Nucleus accumbens (tissue), 56 donors: ENCODE measurements at regions not wholly inside any gene's neighbourhood (a gene's known extent, or its start where the extent isn't known, plus 50 kb on each side); places are given as distances from the start of the nearest gene placed in this dataset.

Source experiments
- DNase-seq, 56 donors: peaks; one replicate each; lab custom pipeline; 2025; lab: John Stamatoyannopoulos, UW

- DNase-seq, result no peak
Measured at GRCh38 chr10:62453274-62453673, 79.1 kb downstream of the ZNF365 start.

DNA sequence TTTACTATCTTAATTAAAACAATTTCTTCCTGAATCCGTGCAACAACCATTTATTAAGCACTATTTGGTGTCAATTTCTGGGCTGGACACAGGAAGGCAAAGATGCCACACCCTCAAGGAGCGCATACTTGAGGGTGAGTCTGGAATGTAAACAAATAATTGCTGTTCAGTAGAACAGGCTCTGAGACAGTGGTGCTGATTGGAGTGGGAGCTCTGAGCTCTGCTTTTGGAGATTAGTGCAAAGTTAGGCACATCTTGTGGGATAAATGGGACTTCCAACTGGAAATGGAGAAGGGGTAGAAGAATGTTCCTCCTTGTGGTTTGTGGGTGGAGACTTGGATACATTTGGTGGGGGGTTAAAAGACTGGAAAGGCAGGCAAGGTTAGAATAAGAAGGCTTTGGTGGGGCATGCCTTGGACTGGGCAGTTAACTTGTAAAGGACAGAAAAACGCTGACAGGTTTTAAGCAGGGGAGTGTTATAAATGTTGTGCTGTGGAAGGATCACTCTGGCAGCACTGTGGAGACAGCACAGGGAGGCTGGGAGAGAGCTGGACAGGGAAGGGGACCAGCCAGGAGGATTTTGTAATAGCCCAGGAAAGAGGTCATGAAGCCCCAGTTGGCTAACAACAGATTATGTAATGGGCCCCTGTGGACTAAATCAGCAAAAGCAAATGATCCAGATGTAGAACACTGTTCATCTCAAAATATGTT, 80.7 kb downstream of the ZNF365 start:
- DNase-seq, result no peak

DNA sequence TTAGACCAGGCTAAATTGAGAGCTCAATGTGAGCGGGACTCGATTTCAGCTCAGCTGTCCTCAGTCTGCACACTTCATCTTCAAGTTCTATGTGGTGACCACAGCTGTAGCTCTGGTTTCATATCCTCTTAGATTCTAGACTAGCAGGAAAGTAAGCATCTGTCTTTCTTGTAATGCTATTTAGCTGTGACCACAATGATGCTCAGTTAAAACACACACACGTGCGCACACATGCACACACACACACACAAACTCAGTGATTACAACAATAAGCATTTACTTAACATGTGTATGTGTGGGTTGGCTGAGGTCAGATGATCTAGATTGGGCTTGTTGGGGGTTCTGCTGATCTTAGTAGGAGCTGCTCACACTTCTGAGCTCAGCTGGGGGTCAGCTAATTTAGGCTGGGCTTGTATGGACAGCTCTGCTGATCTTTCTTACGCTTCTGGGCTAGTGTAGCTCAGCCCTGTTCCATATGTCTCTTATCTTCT, 82.5 kb downstream of the ZNF365 start:
- no peak for DNase-seq

DNA sequence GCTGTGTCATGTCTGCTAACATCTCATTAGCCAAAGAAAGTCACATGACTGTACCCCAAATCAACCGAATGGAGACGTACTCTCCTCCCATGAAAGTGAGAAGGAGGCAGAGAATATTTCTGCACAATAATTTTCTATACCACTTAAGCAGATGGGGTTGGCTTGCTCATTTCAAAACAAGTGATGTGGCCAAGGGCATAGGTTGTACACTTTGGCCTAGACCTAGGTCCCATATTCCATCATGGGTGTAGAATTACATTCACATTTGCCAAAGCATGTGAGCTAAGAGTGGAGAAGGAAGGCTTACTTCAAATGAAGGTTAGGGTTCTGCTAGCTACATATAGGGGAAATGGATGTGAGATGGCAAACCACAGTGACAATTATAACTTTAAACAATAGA, 83.0 kb downstream of the ZNF365 start:
- DNase-seq, result no peak

GRCh38 chr10:62457598-62457997, 83.4 kb downstream of the ZNF365 start:
- no peak for DNase-seq

DNA sequence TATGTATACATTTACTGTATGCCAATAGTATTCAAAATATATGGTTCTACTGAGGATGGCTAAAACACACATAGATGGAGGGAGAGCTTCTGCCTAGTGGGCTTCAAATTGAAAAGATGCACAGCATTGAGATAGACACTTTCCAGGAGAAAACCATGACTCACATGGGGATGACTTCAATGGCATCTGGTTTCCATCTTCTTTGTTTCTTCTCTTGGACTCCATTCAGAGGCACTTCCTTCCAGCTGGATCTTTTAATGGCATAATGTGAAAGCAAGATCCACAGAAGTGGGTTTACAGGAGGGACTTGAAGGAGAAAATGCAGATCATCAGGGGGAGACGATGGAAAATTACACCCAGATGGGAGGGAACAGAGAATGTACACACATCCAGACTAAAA, 84.9 kb downstream of the ZNF365 start:
- no peak for DNase-seq

DNA sequence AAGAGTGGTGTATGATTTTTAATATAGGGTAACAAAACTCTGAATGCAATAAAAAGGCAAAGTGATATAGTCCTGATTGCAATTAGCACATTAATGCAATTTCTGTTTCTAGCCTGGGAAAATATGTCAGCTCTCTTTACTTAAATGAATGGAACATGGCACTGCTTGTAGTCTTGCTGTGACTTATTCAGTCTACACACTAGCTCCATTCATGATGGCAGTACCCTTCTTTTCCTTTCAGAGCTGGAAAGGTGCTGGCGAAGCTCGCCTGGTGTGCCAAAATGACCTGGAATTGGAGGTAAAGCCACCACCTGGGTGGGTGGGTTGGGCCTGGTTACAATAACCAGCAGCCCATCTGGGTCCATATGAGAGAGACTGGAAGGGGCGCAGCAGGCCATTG, 85.3 kb downstream of the ZNF365 start:
- DNase-seq, result no peak

GRCh38 chr10:62460393-62460792, 86.2 kb downstream of the ZNF365 start:
- DNase-seq, result no peak

- no peak for DNase-seq
Measured at GRCh38 chr10:62461120-62461519, 87.0 kb downstream of the ZNF365 start.

DNA sequence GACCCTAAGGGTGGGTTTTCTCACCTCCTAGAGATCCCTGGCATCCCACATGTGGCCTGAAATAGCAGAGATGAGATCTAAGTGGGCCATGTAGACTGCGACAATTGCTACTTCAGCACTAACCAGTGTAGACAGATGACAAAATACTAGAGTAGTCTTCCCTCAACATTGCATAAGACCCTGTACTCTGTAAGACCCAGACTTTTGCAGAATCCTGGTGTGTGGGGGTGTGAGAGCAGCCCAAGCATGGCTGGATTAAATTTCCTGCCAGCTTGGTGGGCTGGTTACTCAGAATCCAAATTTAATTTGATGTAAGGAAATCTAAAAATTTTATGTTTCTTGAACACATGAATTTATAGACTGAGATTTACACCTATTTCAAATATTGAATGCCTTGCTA, 88.3 kb downstream of the ZNF365 start:
- no peak for DNase-seq

DNA sequence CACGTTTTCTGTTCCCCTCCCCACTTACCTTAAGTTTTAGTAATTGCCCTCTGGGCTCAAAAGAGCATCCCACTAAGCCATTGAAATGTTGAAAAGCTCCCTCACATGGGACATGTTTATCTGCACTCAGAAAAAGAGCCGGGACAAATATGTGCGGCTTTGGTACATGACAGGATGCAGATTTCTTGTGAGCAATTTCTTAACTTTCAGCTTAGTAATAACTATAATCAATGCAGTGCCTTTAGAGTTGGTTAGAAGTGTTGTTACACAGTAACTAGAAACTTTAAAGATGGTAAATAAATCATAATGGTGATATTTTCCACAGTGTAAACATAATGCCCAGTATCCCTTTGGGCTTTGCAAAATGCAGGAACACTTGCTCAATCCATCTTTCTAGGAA, 89.2 kb downstream of the ZNF365 start:
- no peak for DNase-seq

DNA sequence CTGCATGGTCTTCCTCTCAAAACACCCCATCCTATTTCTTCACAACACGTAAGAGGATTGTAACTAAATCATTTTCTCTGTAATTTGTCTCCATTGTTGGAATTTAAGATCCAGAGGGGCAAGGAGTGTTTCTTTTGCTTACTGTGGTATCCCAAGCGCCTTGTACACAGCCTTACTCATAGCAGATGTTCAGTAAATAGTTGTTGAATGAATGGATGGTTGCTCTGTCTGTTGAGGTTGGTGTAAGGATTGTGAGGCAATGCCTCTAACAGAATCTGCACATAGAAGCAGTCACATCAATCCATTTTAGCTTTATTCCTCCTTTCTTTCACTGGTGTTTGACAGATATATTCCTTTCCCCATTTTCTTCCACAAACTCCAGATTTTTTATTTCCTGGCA, 90.1 kb downstream of the ZNF365 start:
- DNase-seq, result no peak

- DNase-seq, result no peak
Measured at GRCh38 chr10:62466590-62466989, 92.4 kb downstream of the ZNF365 start.

DNA sequence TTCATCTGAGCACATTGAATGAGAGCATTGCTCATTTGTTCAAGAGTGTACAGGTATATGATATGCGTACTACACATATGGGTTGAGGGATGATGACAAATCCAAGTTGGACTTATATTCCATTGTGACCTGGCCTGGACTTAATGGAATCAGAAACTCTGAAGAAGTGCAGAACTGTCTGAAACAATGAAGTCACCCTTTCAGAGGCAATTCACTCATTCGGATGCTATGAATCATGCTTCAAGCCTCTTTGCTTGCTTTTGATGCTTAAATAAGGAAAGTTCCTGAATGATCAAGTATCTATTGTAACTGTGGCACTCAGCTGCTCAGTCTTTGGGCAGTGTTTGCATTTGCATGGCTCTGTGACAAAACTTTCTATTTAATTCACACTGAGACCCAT, 93.4 kb downstream of the ZNF365 start:
- DNase-seq, result no peak

- DNase-seq, result no peak
Measured at GRCh38 chr10:62471711-62472110, 97.5 kb downstream of the ZNF365 start.

GRCh38 chr10:62473241-62473640, 99.1 kb downstream of the ZNF365 start:
- DNase-seq, result no peak

DNA sequence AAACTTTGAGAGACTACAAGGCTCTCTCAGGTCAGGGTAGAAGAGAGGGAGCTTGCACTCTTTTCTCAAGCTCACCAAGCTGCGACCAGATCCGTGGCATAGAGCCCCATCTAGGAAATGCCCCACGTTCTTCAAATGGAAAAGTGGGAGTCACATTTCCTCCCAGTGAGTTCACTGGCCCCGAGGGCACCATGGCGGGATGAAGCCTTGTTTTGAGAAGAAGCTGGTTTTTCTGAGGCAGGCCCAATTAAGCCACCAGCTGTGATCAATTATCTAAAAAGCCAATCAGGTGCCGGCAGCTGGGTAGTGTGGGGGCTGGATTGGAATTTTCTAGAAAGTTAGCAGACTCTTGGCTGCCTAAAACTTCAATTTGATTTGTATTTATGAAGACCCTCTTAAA, 101.4 kb downstream of the ZNF365 start:
- no peak for DNase-seq

DNA sequence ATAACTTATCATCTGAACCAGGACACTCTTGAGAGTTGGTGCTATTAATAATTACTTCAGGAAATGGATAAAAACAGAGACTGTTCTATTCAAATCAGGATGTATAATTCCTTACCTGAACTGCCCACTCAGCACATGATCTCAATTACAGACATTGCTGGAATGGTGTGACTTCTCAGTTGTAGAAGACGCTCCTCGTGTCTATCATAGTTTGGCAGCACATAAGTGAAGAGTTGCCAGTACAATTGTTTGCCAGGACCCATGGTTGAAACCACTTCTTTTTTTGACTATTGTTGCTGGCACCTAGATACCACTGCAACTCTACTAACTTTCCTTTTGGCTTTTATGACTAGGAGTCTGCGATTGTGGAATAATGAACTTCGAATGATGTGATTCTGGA, 105.4 kb downstream of the ZNF365 start:
- DNase-seq, result no peak

DNA sequence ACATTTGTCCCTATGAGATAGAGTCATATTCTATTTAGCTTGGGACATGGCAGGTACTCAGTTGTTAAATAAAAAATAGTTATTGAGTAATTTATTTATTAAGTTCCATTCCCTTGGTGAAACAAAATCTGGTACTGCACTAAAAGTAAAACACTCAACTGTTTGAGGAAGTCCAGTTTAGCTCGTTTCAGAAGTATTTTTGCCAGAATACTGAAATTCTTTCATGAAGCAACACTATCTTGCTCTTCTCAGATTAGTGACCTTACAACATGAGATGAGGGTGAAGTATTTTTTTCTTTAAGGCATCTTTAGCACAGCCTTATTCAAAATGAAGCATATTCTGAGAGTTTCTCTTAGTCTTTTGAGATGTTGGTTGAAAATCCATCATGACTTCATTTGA, 106.0 kb downstream of the ZNF365 start:
- no peak for DNase-seq

DNA sequence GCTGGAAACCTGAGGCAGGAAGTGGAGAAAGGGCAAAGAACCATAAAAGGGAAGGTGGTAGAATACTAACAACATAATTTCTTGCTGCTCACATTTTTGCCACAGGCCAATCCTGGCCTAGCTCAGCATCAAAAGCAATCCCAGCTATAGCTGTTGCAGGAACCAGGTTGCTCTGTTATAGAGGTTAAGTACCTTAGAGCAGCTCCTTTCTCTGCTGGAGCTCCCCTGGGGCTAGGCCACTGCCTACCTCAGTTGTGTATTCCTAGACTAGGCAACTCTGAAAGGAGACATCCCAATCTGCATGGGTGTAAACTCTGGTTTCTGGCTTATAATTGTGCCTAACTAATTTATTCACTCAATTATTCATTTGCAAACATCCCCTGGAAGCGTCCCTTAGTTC, 108.4 kb downstream of the ZNF365 start:
- DNase-seq, result no peak

GRCh38 chr10:62491597-62491996, 117.4 kb downstream of the ZNF365 start:
- no peak for DNase-seq

GRCh38 chr10:62492012-62492869, 118.1 kb downstream of the ZNF365 start:
- DNase-seq, result no peak
